ENCODE measurements at regions not wholly inside any gene's neighbourhood (a gene's known extent, or its start where the extent isn't known, plus 50 kb on each side); places are given as distances from the start of the nearest gene placed in this dataset.

DNA sequence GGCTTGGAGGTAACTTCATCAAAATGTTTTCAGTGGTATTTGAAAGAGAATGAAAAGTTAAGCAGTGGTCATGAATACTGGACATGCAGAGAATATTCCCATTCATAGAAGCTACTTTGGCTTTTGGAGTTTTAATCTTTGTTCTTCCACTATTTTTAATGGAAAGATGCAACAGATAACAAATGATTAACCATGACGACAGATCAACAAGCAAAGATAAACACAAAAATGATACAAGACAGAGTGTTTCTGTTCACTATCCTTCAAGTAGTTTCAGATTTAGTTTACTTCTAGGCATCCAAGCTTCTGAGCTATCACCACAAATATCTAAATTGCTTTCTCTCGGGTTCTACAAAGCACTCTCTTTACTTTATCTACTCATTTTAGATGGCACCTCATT is 1004.9 kb upstream of the ADGRL3 start:
- no peak for TF ChIP-seq CTCF (conservative IDR thresholded peaks at IDR 0.05 in 1 of 2, IDR thresholded peaks at IDR 0.05 in 1 of 2; ENCODE audit: extremely low read depth in 1 of 2, insufficient read depth in 1 of 2, low read depth in 1 of 2, low read length in 2 of 2)
- TF ChIP-seq EZH2 (IDR thresholded peaks at IDR 0.05; ENCODE audit: borderline replicate concordance, low read length) = no peak

All from mammary epithelial cell (primary cell).